ENCODE measurements at regions not wholly inside any gene's neighbourhood (a gene's known extent, or its start where the extent isn't known, plus 50 kb on each side); places are given as distances from the start of the nearest gene placed in this dataset.

GRCh38 chr13:33472446-33472845, 186.9 kb upstream of the STARD13 start:
- Histone ChIP-seq H3K36me3 (ENCODE audit: insufficient read depth, low read length) (no peaks in the 10 kb centered on the region), H3K9me3 (ENCODE audit: control insufficient read depth in 1 of 2, low read length in 2 of 2) (no peaks in the 10 kb centered on the region), H3K27me3 (ENCODE audit: insufficient read depth, low read length) (no peaks in the 10 kb centered on the region), H3K4me1 (ENCODE audit: insufficient read depth, low read length) (no peaks in the 10 kb centered on the region), H3K4me3 (ENCODE audit: low read length in 2 of 2) (no peak overlapping the region), H3K27ac (ENCODE audit: low read depth, low read length) (no peak overlapping the region)
- Mint-ChIP-seq H3K9me3 (peaks cover 2 to 22% (median 11%) of the 10 kb centered on the region in 8 donors), H3K4me3 (no peak overlapping the region), H3K4me1 (no peaks in the 10 kb centered on the region), H3K27ac (no peak overlapping the region), H3K36me3 (peaks cover 0 to 1% of the 10 kb centered on the region in 2 donors), H3K27me3 (peaks cover 3 to 8% of the 10 kb centered on the region in 2 donors)
- POLR2A ChIA-PET (ENCODE audit: partially characterized antibody) = no interaction called here
- intact Hi-C loops (cut with micrococcal nuclease) = no loop called here
- CTCF ChIA-PET (ENCODE audit: partially characterized antibody) = no interaction called here
- DNase-seq = no peak

DNA sequence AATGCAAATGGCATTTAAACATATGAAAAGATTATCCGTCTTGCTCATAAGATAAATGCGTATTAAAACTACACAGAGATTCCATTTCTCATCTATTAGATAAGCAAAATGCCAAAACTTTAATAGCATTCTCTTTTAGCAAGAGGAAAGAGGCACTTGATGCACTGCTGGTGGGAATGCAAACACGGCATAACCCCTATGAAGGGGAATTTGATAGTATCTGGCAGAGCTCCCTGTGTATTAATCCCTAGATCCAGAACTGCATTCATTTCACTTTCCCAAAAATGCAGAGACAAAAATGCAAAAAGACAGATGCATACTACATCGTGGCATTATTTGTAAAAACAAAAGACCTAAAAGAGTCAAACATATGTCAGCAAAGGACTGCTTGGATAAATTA, 193.6 kb upstream of the STARD13 start:
- Mint-ChIP-seq H3K4me1 (no peaks in the 10 kb centered on the region), H3K27ac (no peak overlapping the region)
- POLR2A ChIA-PET (ENCODE audit: partially characterized antibody) = no interaction called here

GRCh38 chr13:33480561-33480960, 195.0 kb upstream of the STARD13 start:
- intact Hi-C loops (cut with micrococcal nuclease) = no loop called here
- Mint-ChIP-seq H3K27me3 (peaks cover 3 to 18% of the 10 kb centered on the region in 2 donors), H3K36me3 (peaks cover 3% of the 10 kb centered on the region in 2 donors), H3K4me3 (no peak overlapping the region), H3K27ac (no peak overlapping the region), H3K4me1 (no peaks in the 10 kb centered on the region), H3K9me3 (peaks cover 8 to 34% (median 25%) of the 10 kb centered on the region in 8 donors)
- H3K4me1 ChIP-seq (ENCODE audit: insufficient read depth, low read length) = no peaks in the 10 kb centered on the region
- H3K27me3 ChIP-seq (ENCODE audit: insufficient read depth, low read length) = no peaks in the 10 kb centered on the region
- H3K27ac ChIP-seq (ENCODE audit: low read depth, low read length) = no peak overlapping the region
- no peaks in the 10 kb centered on the region for H3K36me3 ChIP-seq (ENCODE audit: insufficient read depth, low read length)
- H3K9me3 ChIP-seq (ENCODE audit: control insufficient read depth in 1 of 2, low read length in 2 of 2) = peaks cover 0 to 2% of the 10 kb centered on the region in 2 donors
- no peak for DNase-seq
- POLR2A ChIA-PET (ENCODE audit: partially characterized antibody) = interaction anchor here (1.5 kb wide), 1 partner anchor 62 kb away, joined by 3 read pairs; no protein-coding TSS in a partner anchor
- no peak overlapping the region for H3K4me3 ChIP-seq (ENCODE audit: low read length in 2 of 2)
- CTCF ChIA-PET (ENCODE audit: partially characterized antibody) = no interaction called here

More for the DNA sequence above, 193.6 kb upstream of the STARD13 start:
- Mint-ChIP-seq H3K9me3 (peaks cover 5 to 33% (median 18%) of the 10 kb centered on the region in 8 donors), H3K36me3 (peaks cover 3% of the 10 kb centered on the region in 2 donors), H3K4me3 (no peak overlapping the region), H3K27me3 (peaks cover 3 to 17% of the 10 kb centered on the region in 2 donors)
- intact Hi-C loops (cut with micrococcal nuclease) = no loop called here
- H3K27ac ChIP-seq (ENCODE audit: low read depth, low read length) = no peak overlapping the region
- CTCF ChIA-PET (ENCODE audit: partially characterized antibody) = no interaction called here
- DNase-seq = no peak
- no peaks in the 10 kb centered on the region for H3K4me1 ChIP-seq (ENCODE audit: insufficient read depth, low read length)
- peaks cover 0 to 2% of the 10 kb centered on the region in 2 donors for H3K9me3 ChIP-seq (ENCODE audit: control insufficient read depth in 1 of 2, low read length in 2 of 2)
- H3K27me3 ChIP-seq (ENCODE audit: insufficient read depth, low read length) = no peaks in the 10 kb centered on the region
- no peaks in the 10 kb centered on the region for H3K36me3 ChIP-seq (ENCODE audit: insufficient read depth, low read length)
- H3K4me3 ChIP-seq (ENCODE audit: low read length in 2 of 2) = no peak overlapping the region

GRCh38 chr13:33483471-33483870, 197.9 kb upstream of the STARD13 start:
- Mint-ChIP-seq H3K36me3 (no peaks in the 10 kb centered on the region), H3K27me3 (peaks cover 6 to 13% of the 10 kb centered on the region in 2 donors), H3K27ac (no peak overlapping the region), H3K9me3 (peaks cover 2 to 16% (median 8%) of the 10 kb centered on the region in 8 donors), H3K4me1 (peaks cover 0 to 6% (median 4%) of the 10 kb centered on the region in 4 donors), H3K4me3 (no peak overlapping the region)
- intact Hi-C loops (cut with micrococcal nuclease) = no loop called here
- ChIA-PET CTCF (ENCODE audit: partially characterized antibody) (no interaction called here), POLR2A (ENCODE audit: partially characterized antibody) (no interaction called here)
- Histone ChIP-seq H3K4me3 (ENCODE audit: low read length in 2 of 2) (no peak overlapping the region), H3K27ac (ENCODE audit: low read depth, low read length) (no peak overlapping the region), H3K9me3 (ENCODE audit: control insufficient read depth in 1 of 2, low read length in 2 of 2) (no peaks in the 10 kb centered on the region), H3K4me1 (ENCODE audit: insufficient read depth, low read length) (no peaks in the 10 kb centered on the region), H3K36me3 (ENCODE audit: insufficient read depth, low read length) (no peaks in the 10 kb centered on the region), H3K27me3 (ENCODE audit: insufficient read depth, low read length) (no peaks in the 10 kb centered on the region)
- no peak for DNase-seq

- intact Hi-C loops (cut with micrococcal nuclease) = no loop called here
- Histone ChIP-seq H3K27me3 (ENCODE audit: insufficient read depth, low read length) (no peaks in the 10 kb centered on the region), H3K9me3 (ENCODE audit: control insufficient read depth in 1 of 2, low read length in 2 of 2) (no peaks in the 10 kb centered on the region), H3K36me3 (ENCODE audit: insufficient read depth, low read length) (no peaks in the 10 kb centered on the region), H3K4me1 (ENCODE audit: insufficient read depth, low read length) (no peaks in the 10 kb centered on the region), H3K27ac (ENCODE audit: low read depth, low read length) (no peak overlapping the region), H3K4me3 (ENCODE audit: low read length in 2 of 2) (no peak overlapping the region)
- POLR2A ChIA-PET (ENCODE audit: partially characterized antibody) = no interaction called here
- H3K4me3 Mint-ChIP-seq = no peak overlapping the region
- peaks cover 6% of the 10 kb centered on the region in 2 donors for H3K27me3 Mint-ChIP-seq
- no peak overlapping the region for H3K27ac Mint-ChIP-seq
- H3K9me3 Mint-ChIP-seq = peaks cover 2 to 13% (median 7%) of the 10 kb centered on the region in 8 donors
- no peaks in the 10 kb centered on the region for H3K36me3 Mint-ChIP-seq
- CTCF ChIA-PET (ENCODE audit: partially characterized antibody) = no interaction called here
- DNase-seq = no peak
- H3K4me1 Mint-ChIP-seq = peaks cover 0 to 6% (median 4%) of the 10 kb centered on the region in 4 donors
These were observed 199.7 kb upstream of the STARD13 start for GRCh38 chr13:33485247-33485646.

- H3K4me3 Mint-ChIP-seq = no peak overlapping the region
- H3K9me3 Mint-ChIP-seq = peaks cover 2 to 13% (median 7%) of the 10 kb centered on the region in 8 donors
- H3K4me1 Mint-ChIP-seq = peaks cover 0 to 6% (median 4%) of the 10 kb centered on the region in 4 donors
- H3K36me3 Mint-ChIP-seq = no peaks in the 10 kb centered on the region
- intact Hi-C loops (cut with micrococcal nuclease) = no loop called here
- H3K4me1 ChIP-seq (ENCODE audit: insufficient read depth, low read length) = no peaks in the 10 kb centered on the region
- no peak for DNase-seq
- peaks cover 6 to 8% of the 10 kb centered on the region in 2 donors for H3K27me3 Mint-ChIP-seq
- no peaks in the 10 kb centered on the region for H3K36me3 ChIP-seq (ENCODE audit: insufficient read depth, low read length)
- no peak overlapping the region for H3K27ac ChIP-seq (ENCODE audit: low read depth, low read length)
- POLR2A ChIA-PET (ENCODE audit: partially characterized antibody) = no interaction called here
- no peak overlapping the region for H3K4me3 ChIP-seq (ENCODE audit: low read length in 2 of 2)
- H3K9me3 ChIP-seq (ENCODE audit: control insufficient read depth in 1 of 2, low read length in 2 of 2) = no peaks in the 10 kb centered on the region
- CTCF ChIA-PET (ENCODE audit: partially characterized antibody) = no interaction called here
- H3K27me3 ChIP-seq (ENCODE audit: insufficient read depth, low read length) = no peaks in the 10 kb centered on the region
- H3K27ac Mint-ChIP-seq = peak overlapping the region in 1 of 7 donors; percentile 55
These were observed 202.2 kb upstream of the STARD13 start for GRCh38 chr13:33487575-33488243.

GRCh38 chr13:33489563-33489962, 204.0 kb upstream of the STARD13 start:
- H3K27me3 ChIP-seq (ENCODE audit: insufficient read depth, low read length) = no peaks in the 10 kb centered on the region
- no peaks in the 10 kb centered on the region for H3K36me3 Mint-ChIP-seq
- peaks cover 0 to 3% (median 2%) of the 10 kb centered on the region in 8 donors for H3K9me3 Mint-ChIP-seq
- no peaks in the 10 kb centered on the region for H3K36me3 ChIP-seq (ENCODE audit: insufficient read depth, low read length)
- DNase-seq = no peak
- no peak overlapping the region for H3K27ac Mint-ChIP-seq
- ChIA-PET CTCF (ENCODE audit: partially characterized antibody) (no interaction called here), POLR2A (ENCODE audit: partially characterized antibody) (no interaction called here)
- no peak overlapping the region for H3K4me3 ChIP-seq (ENCODE audit: low read length in 2 of 2)
- no peak overlapping the region for H3K4me3 Mint-ChIP-seq
- H3K27me3 Mint-ChIP-seq = peaks cover 3 to 8% of the 10 kb centered on the region in 2 donors
- no peak overlapping the region for H3K27ac ChIP-seq (ENCODE audit: low read depth, low read length)
- H3K9me3 ChIP-seq (ENCODE audit: control insufficient read depth in 1 of 2, low read length in 2 of 2) = no peaks in the 10 kb centered on the region
- peaks cover 0 to 6% (median 4%) of the 10 kb centered on the region in 4 donors for H3K4me1 Mint-ChIP-seq
- intact Hi-C loops (cut with micrococcal nuclease) = no loop called here
- no peaks in the 10 kb centered on the region for H3K4me1 ChIP-seq (ENCODE audit: insufficient read depth, low read length)

All from CD4-positive, alpha-beta memory T cell (primary cell).